ENCODE measurements at regions not wholly inside any gene's neighbourhood (a gene's known extent, or its start where the extent isn't known, plus 50 kb on each side); places are given as distances from the start of the nearest gene placed in this dataset.
A peak's percentile ranks its signal among the peaks of the same experiment; 100 is the strongest.

- no peak overlapping the region for H3K4me3 Mint-ChIP-seq (ENCODE audit: low read depth)
- H3K36me3 Mint-ChIP-seq (ENCODE audit: insufficient read depth), result no peaks in the 10 kb centered on the region
- no peak for TF ChIP-seq CTCF (IDR thresholded peaks at IDR 0.05; ENCODE audit: unreplicated experiment)
- H3K27me3 Mint-ChIP-seq, result no peaks in the 10 kb centered on the region
- H3K9me3 Mint-ChIP-seq (ENCODE audit: low read depth), result no peaks in the 10 kb centered on the region
- no peak overlapping the region for H3K27ac Mint-ChIP-seq
- DNase-seq (ENCODE audit: low spot score, unreplicated experiment), result no peak
- peaks cover 20% of the 10 kb centered on the region for H3K4me1 Mint-ChIP-seq (ENCODE audit: low read depth)
Observed at GRCh38 chr9:20032413-20033006, 243.7 kb upstream of the SLC24A2 start.

- no peak for TF ChIP-seq CTCF (IDR thresholded peaks at IDR 0.05; ENCODE audit: unreplicated experiment)
- DNase-seq (ENCODE audit: low spot score, unreplicated experiment), result no peak
- no peaks in the 10 kb centered on the region for H3K27me3 Mint-ChIP-seq
- no peaks in the 10 kb centered on the region for H3K36me3 Mint-ChIP-seq (ENCODE audit: insufficient read depth)
- no peak overlapping the region for H3K4me3 Mint-ChIP-seq (ENCODE audit: low read depth)
- no peak overlapping the region for H3K27ac Mint-ChIP-seq
- peaks cover 20% of the 10 kb centered on the region for H3K4me1 Mint-ChIP-seq (ENCODE audit: low read depth)
- H3K9me3 Mint-ChIP-seq (ENCODE audit: low read depth), result no peaks in the 10 kb centered on the region
Observed at GRCh38 chr9:20031836-20032235, 243.0 kb upstream of the SLC24A2 start.

GRCh38 chr9:20030671-20031070 is 241.8 kb upstream of the SLC24A2 start:
- Mint-ChIP-seq H3K4me3 (ENCODE audit: low read depth) (no peak overlapping the region), H3K9me3 (ENCODE audit: low read depth) (no peaks in the 10 kb centered on the region), H3K4me1 (ENCODE audit: low read depth) (peaks cover 20% of the 10 kb centered on the region), H3K27ac (no peak overlapping the region), H3K36me3 (ENCODE audit: insufficient read depth) (no peaks in the 10 kb centered on the region), H3K27me3 (no peaks in the 10 kb centered on the region)
- TF ChIP-seq CTCF (IDR thresholded peaks at IDR 0.05; ENCODE audit: unreplicated experiment), result no peak
- DNase-seq (ENCODE audit: low spot score, unreplicated experiment), result no peak

- H3K27ac Mint-ChIP-seq, result no peak overlapping the region
- no peaks in the 10 kb centered on the region for H3K27me3 Mint-ChIP-seq
- TF ChIP-seq CTCF (IDR thresholded peaks at IDR 0.05; ENCODE audit: unreplicated experiment), result no peak
- peaks cover 20% of the 10 kb centered on the region for H3K4me1 Mint-ChIP-seq (ENCODE audit: low read depth)
- H3K4me3 Mint-ChIP-seq (ENCODE audit: low read depth), result no peak overlapping the region
- H3K9me3 Mint-ChIP-seq (ENCODE audit: low read depth), result no peaks in the 10 kb centered on the region
- H3K36me3 Mint-ChIP-seq (ENCODE audit: insufficient read depth), result no peaks in the 10 kb centered on the region
- no peak for DNase-seq (ENCODE audit: low spot score, unreplicated experiment)
Observed at GRCh38 chr9:20030221-20030620, 241.4 kb upstream of the SLC24A2 start.

GRCh38 chr9:20028849-20029231 is 240.0 kb upstream of the SLC24A2 start:
- Mint-ChIP-seq H3K4me3 (ENCODE audit: low read depth) (no peak overlapping the region), H3K9me3 (ENCODE audit: low read depth) (no peaks in the 10 kb centered on the region), H3K36me3 (ENCODE audit: insufficient read depth) (no peaks in the 10 kb centered on the region), H3K4me1 (ENCODE audit: low read depth) (peaks cover 33% of the 10 kb centered on the region), H3K27ac (peak overlapping the region; percentile 5), H3K27me3 (no peaks in the 10 kb centered on the region)
- DNase-seq (ENCODE audit: low spot score, unreplicated experiment), result no peak
- no peak for TF ChIP-seq CTCF (IDR thresholded peaks at IDR 0.05; ENCODE audit: unreplicated experiment)
